Heart right ventricle (tissue), 16 donors: ENCODE measurements at regions not wholly inside any gene's neighbourhood (a gene's known extent, or its start where the extent isn't known, plus 50 kb on each side); places are given as distances from the start of the nearest gene placed in this dataset.
A peak's percentile ranks its signal among the peaks of the same experiment; 100 is the strongest.

Experiments
- ATAC-seq, 8 donors: fragments of 200-7000 bp; cut with Tn5 transposase; one replicate each; pipeline ENCODE4 v1.9.1; 2020; ENCODE audit warnings: mild to moderate bottlenecking in 8 of 8, moderate library complexity in 8 of 8, moderate number of reproducible peaks in 1 of 8
- DNase-seq, 2 donors: peaks; one replicate each; pipeline ENCODE4 v3.0.0-alpha.2; 2020
- H3K27ac ChIP-seq, 10 donors: fragments of 200-600 bp; sonication (generic) in 2 of 10; one replicate each; pipeline versions ENCODE4 v1.5.0 to v1.8.0; 2020 to 2022; ENCODE audit warnings: mild to moderate bottlenecking in 3 of 10
- H3K27me3 ChIP-seq, 7 donors: fragments of 200-600 bp; one replicate each; pipeline ENCODE4 v1.8.0; 2021 to 2022; ENCODE audit warnings: mild to moderate bottlenecking in 2 of 7
- H3K36me3 ChIP-seq, 9 donors: fragments of 200-600 bp; sonication (generic) in 1 of 9; one replicate each; pipeline versions ENCODE4 v1.5.0 to v1.8.0; 2020 to 2022; ENCODE audit warnings: mild to moderate bottlenecking in 2 of 9
- H3K4me1 ChIP-seq, 9 donors: fragments of 200-600 bp; sonication (generic) in 1 of 9; one replicate each; pipeline versions ENCODE4 v1.5.0 to v1.8.0; 2020 to 2022; ENCODE audit warnings: mild to moderate bottlenecking in 4 of 9
- H3K4me3 ChIP-seq, 10 donors: fragments of 200-600 bp; sonication (generic) in 2 of 10; one replicate each; pipeline versions ENCODE4 v1.5.0 to v1.8.0; 2020 to 2022; ENCODE audit warnings: mild to moderate bottlenecking in 7 of 10, moderate library complexity in 2 of 10
- H3K9me3 ChIP-seq, 11 donors: fragments of 200-600 bp in 10 of 11; sonication (generic) in 2 of 11; one replicate each; pipeline versions ENCODE4 v1.5.0 to v1.8.0; 2013 to 2022; ENCODE audit warnings: mild to moderate bottlenecking in 2 of 11, control low read depth in 1 of 11, moderate library complexity in 1 of 11
- CTCF ChIP-seq, 9 donors: fragments of 200-600 bp; sonication (generic) in 2 of 9; IDR thresholded peaks; one replicate each; pipeline versions ENCODE4 v1.5.0 to v1.8.0; 2021 to 2022; ENCODE audit warnings: antibody characterized with exemption in 9 of 9, mild to moderate bottlenecking in 5 of 9, moderate library complexity in 1 of 9
- WGBS, 2 donors: extraction: QIAGEN DNeasy Blood & Tissue Kit; methylation state at CpG; one replicate each; pipeline ENCODE4 v1.1.7; 2013; ENCODE audit warnings: inconsistent platforms in 1 of 2; 5-methylcytosine and 5-hydroxymethylcytosine counted together
- intact Hi-C, 10 donors: fragments of 100-400 bp; cut with DNase I; formaldehyde crosslinking; loops; one replicate each; pipeline versions ENCODE4 v1.11.1 to v1.14.2; 2022
- donor health status: Arrhythmogenic right ventricular cardiomyopathy.
- donor health status: ischemic (EF 13 %, LVEDD 7.1; RV severe dilation, severe dysfunction).
- donor health status: healthy with polysubstance abuse.
- donor health status: DM: no; HTN: yes; CAD: no.
- donor health status: DM: no; HTN: no; CAD: no.
- donor health status: ischemic (EF 25% LVEDD 6.9; RV normal size, moderate dysfunction).
- donor health status: ischemic (EF 25% LVEDD 5.7; RV mildly dilated, moderate dysfunction).
- donor health status: healthy.
- donor health status: DM: yes; HTN: yes; CAD: no.
- donor health status: Ischemic cardiomyopathy.
- donor health status: ischemic (EF 35%, LVEDD 5.7; RV mildly dilated, moderate dysfunction).
- donor health status: nonischemic (EF 11% LVEDD 7.7; RV severe dilation, severe dysfunction).
- donor health status: DM: yes; HTN: yes; CAD: no.
- donor health status: PGD.
- donor health status: ischemic (EF 29% LVEDD 5.4; RV normal size, mild dysfunction).
- donor health status: nonischemic (EF 23%, LVEDD 6.1; RV moderate dilation, normal function).

GRCh38 chr16:52071101-52071500 lies 475.8 kb downstream of the TOX3 start:
- ATAC-seq, result no peak
- no peaks in the 10 kb centered on the region for H3K9me3 ChIP-seq
- no peak for DNase-seq
- H3K36me3 ChIP-seq, result no peaks in the 10 kb centered on the region
- peaks cover 0 to 6% (median 0%) of the 10 kb centered on the region in 7 donors for H3K27me3 ChIP-seq
- intact Hi-C loops, result loop anchor here in 2 of 10 donors (5.0 kb wide), 2 partner anchors 841 to 951 kb away; no protein-coding TSS in a partner anchor
- no peak for TF ChIP-seq CTCF (IDR thresholded peaks at IDR 0.05)
- no peak overlapping the region for H3K27ac ChIP-seq
- 73 to 74% methylated on average over 4 of the region's 4 CpGs for WGBS, 2 donors
- H3K4me3 ChIP-seq, result no peak overlapping the region
- peaks cover 0 to 4% (median 0%) of the 10 kb centered on the region in 9 donors for H3K4me1 ChIP-seq

GRCh38 chr16:52070341-52071057 lies 476.4 kb downstream of the TOX3 start:
- H3K4me1 ChIP-seq, result peaks cover 0 to 4% (median 0%) of the 10 kb centered on the region in 9 donors
- peaks cover 0 to 6% (median 0%) of the 10 kb centered on the region in 7 donors for H3K27me3 ChIP-seq
- peaks cover 0 to 4% (median 0%) of the 10 kb centered on the region in 11 donors for H3K9me3 ChIP-seq
- H3K27ac ChIP-seq, result no peak overlapping the region
- ATAC-seq (no peak), DNase-seq (no peak)
- 91% methylated on average over 2 of the region's 2 CpGs for WGBS, 2 donors
- intact Hi-C loops, result loop anchor here in 2 of 10 donors (5.0 kb wide), 2 partner anchors 842 to 952 kb away; no protein-coding TSS in a partner anchor
- H3K36me3 ChIP-seq, result no peaks in the 10 kb centered on the region
- H3K4me3 ChIP-seq, result no peak overlapping the region
- TF ChIP-seq CTCF (IDR thresholded peaks at IDR 0.05), result no peak

GRCh38 chr16:52069866-52070265 lies 477.1 kb downstream of the TOX3 start:
- H3K4me1 ChIP-seq, result peaks cover 0 to 4% (median 0%) of the 10 kb centered on the region in 9 donors
- 26 to 27% methylated on average over 3 of the region's 3 CpGs for WGBS, 2 donors
- peaks cover 0 to 10% (median 0%) of the 10 kb centered on the region in 11 donors for H3K9me3 ChIP-seq
- intact Hi-C loops, result loop anchor here in 8 of 10 donors (5.0 kb wide), 4 partner anchors 122 to 952 kb away; no protein-coding TSS in a partner anchor
- no peaks in the 10 kb centered on the region for H3K36me3 ChIP-seq
- peak in 1 of 8 donors; percentile 42 for ATAC-seq
- no peak overlapping the region for H3K27ac ChIP-seq
- no peak overlapping the region for H3K4me3 ChIP-seq
- DNase-seq, result no peak
- peaks cover 0 to 6% (median 0%) of the 10 kb centered on the region in 7 donors for H3K27me3 ChIP-seq
- peak in 7 of 9 donors; percentile 17 to 49 (median 29) for TF ChIP-seq CTCF (IDR thresholded peaks at IDR 0.05)

- DNase-seq (no peak), ATAC-seq (peak in 3 of 8 donors; percentile 38 to 75 (median 70))
- no peak overlapping the region for H3K27ac ChIP-seq
- 18 to 22% methylated on average over 8 of the region's 8 CpGs for WGBS, 2 donors
- H3K36me3 ChIP-seq, result no peaks in the 10 kb centered on the region
- peaks cover 0 to 6% (median 0%) of the 10 kb centered on the region in 7 donors for H3K27me3 ChIP-seq
- intact Hi-C loops, result loop anchor here in 7 of 10 donors (5.0 kb wide), 4 partner anchors 124 to 954 kb away; no protein-coding TSS in a partner anchor
- peaks cover 0 to 4% (median 0%) of the 10 kb centered on the region in 9 donors for H3K4me1 ChIP-seq
- peaks cover 0 to 15% (median 0%) of the 10 kb centered on the region in 11 donors for H3K9me3 ChIP-seq
- peak overlapping the region in 1 of 10 donors; percentile 19 for H3K4me3 ChIP-seq
- peak in 7 of 9 donors; percentile 17 to 51 (median 41) for TF ChIP-seq CTCF (IDR thresholded peaks at IDR 0.05)
Measured at GRCh38 chr16:52068447-52069074, 478.4 kb downstream of the TOX3 start.
